Keratinocyte (primary cell): ENCODE measurements at regions not wholly inside any gene's neighbourhood (a gene's known extent, or its start where the extent isn't known, plus 50 kb on each side); places are given as distances from the start of the nearest gene placed in this dataset.

Experiments
- DNase-seq: peaks from one replicate; pipeline ENCODE4 v3.0.0-alpha.2; 2011; ENCODE audit warnings: low read depth, missing footprints, low spot score
- FAIRE-seq: peaks from 2 replicates; lab custom pipeline; 2011; peaks lifted over from hg19 to GRCh38; lab: Jason Lieb, UNC
- H2AFZ ChIP-seq: 2 replicates; pipeline ENCODE4 v1.6.0; 2012; ENCODE audit warnings: low read length, control low read depth, inconsistent platforms; ENCODE audit not compliant: control insufficient read depth
- H3K27ac ChIP-seq: 2 replicates; pipeline ENCODE4 v1.5.1; 2011; ENCODE audit warnings: low read length; ENCODE audit not compliant: control insufficient read depth, insufficient read depth
- H3K27me3 ChIP-seq: 3 replicates; pipeline ENCODE4 v1.6.0; 2011; ENCODE audit warnings: low read length; ENCODE audit not compliant: control insufficient read depth, insufficient read depth; ENCODE audit errors: extremely low read depth
- H3K36me3 ChIP-seq, 2 experiments: 2 replicates in 1 of 2; 3 replicates in 1 of 2; pipeline ENCODE4 v1.5.1; 2011; ENCODE audit warnings: low read length in 2 of 2, mild to moderate bottlenecking in 1 of 2; ENCODE audit not compliant: control insufficient read depth in 2 of 2, insufficient read depth in 2 of 2; ENCODE audit errors: extremely low read depth in 1 of 2
- H3K4me1 ChIP-seq: 3 replicates; pipeline ENCODE4 v1.5.1; 2011; ENCODE audit warnings: low read length; ENCODE audit not compliant: control insufficient read depth, insufficient read depth; ENCODE audit errors: extremely low read depth
- H3K4me2 ChIP-seq: 3 replicates; pipeline ENCODE4 v1.6.0; 2011; ENCODE audit warnings: low read depth, low read length; ENCODE audit not compliant: control insufficient read depth, insufficient read depth; ENCODE audit errors: extremely low read depth
- H3K4me3 ChIP-seq, 3 experiments: fragments of 200-600 bp in 1 of 3; sonication (generic) in 1 of 3; 2 replicates in 2 of 3; 3 replicates in 1 of 3; pipeline ENCODE4 v1.5.1; 2011 to 2016; ENCODE audit warnings: low read length in 3 of 3, mild to moderate bottlenecking in 3 of 3, control low read depth in 2 of 3, inconsistent platforms in 1 of 3, low read depth in 1 of 3, mixed read lengths in 1 of 3, mixed run types in 1 of 3, moderate library complexity in 1 of 3; ENCODE audit not compliant: control insufficient read depth in 2 of 3, insufficient read depth in 2 of 3; ENCODE audit errors: extremely low read depth in 1 of 3
- H3K79me2 ChIP-seq: 2 replicates; pipeline ENCODE4 v1.6.0; 2012; ENCODE audit warnings: low read length; ENCODE audit not compliant: control insufficient read depth, insufficient read depth
- H3K9ac ChIP-seq: 3 replicates; pipeline ENCODE4 v1.6.0; 2011; ENCODE audit warnings: low read length; ENCODE audit not compliant: control insufficient read depth, insufficient read depth; ENCODE audit errors: extremely low read depth
- H3K9me1 ChIP-seq: 3 replicates; pipeline ENCODE4 v1.6.0; 2011; ENCODE audit warnings: low read length; ENCODE audit not compliant: control insufficient read depth, insufficient read depth; ENCODE audit errors: extremely low read depth
- H3K9me3 ChIP-seq: 2 replicates; pipeline ENCODE4 v1.5.1; 2012; ENCODE audit warnings: low read depth, low read length; ENCODE audit not compliant: control insufficient read depth
- H4K20me1 ChIP-seq: 3 replicates; pipeline ENCODE4 v1.6.0; 2011; ENCODE audit warnings: low read length; ENCODE audit not compliant: control insufficient read depth, insufficient read depth; ENCODE audit errors: extremely low read depth
- CTCF ChIP-seq, 3 experiments: IDR thresholded peaks in 1 of 3; conservative IDR thresholded peaks in 1 of 3; optimal IDR thresholded peaks in 1 of 3; 2 replicates in 2 of 3; 3 replicates in 1 of 3; pipeline versions ENCODE3 to v1.5.1; 2011; ENCODE audit warnings: low read length in 3 of 3, mild to moderate bottlenecking in 3 of 3, moderate library complexity in 2 of 3, control low read depth in 1 of 3, inconsistent platforms in 1 of 3; ENCODE audit not compliant: insufficient read depth in 2 of 3; ENCODE audit errors: extremely low read depth in 1 of 3
- EZH2 ChIP-seq: IDR thresholded peaks from one replicate; pipeline ENCODE4 v1.6.1; 2012; ENCODE audit warnings: inconsistent platforms, mild to moderate bottlenecking, low read length, moderate library complexity
- dilution Hi-C: fragments of 300-500 bp; cut with MboI; formaldehyde crosslinking; loops from one replicate; pipeline ENCODE4 v1.7.0; 2020; ENCODE audit warnings: low sequenced_read_pairs; ENCODE audit not compliant: extremely low pct_ligation_motif_present

- FAIRE-seq = no peak
- TF ChIP-seq EZH2 = no peak
- no peak for TF ChIP-seq CTCF (optimal IDR thresholded peaks at IDR 0.05 in 1 of 3, IDR thresholded peaks at IDR 0.05 in 1 of 3, conservative IDR thresholded peaks at IDR 0.05 in 1 of 3; ENCODE audit: extremely low read depth in 1 of 3, insufficient read depth in 2 of 3, low read length in 3 of 3)
- H2AFZ ChIP-seq = no peak overlapping the region
Measured at GRCh38 chr2:146213674-146214073, 1631.2 kb upstream of the ACVR2A start.

GRCh38 chr2:146212602-146213001 is 1632.2 kb upstream of the ACVR2A start:
- no peaks in the 10 kb centered on the region for H4K20me1 ChIP-seq
- no peaks in the 10 kb centered on the region for H3K27me3 ChIP-seq
- no peaks in the 10 kb centered on the region for H3K36me3 ChIP-seq
- dilution Hi-C loops = no loop called here
- no peak overlapping the region for H3K4me2 ChIP-seq
- FAIRE-seq (no peak), DNase-seq (no peak)
- H3K79me2 ChIP-seq = no peaks in the 10 kb centered on the region
- H3K9me1 ChIP-seq = no peaks in the 10 kb centered on the region
- H3K9me3 ChIP-seq = no peaks in the 10 kb centered on the region
- no peak overlapping the region for H3K4me3 ChIP-seq
- H2AFZ ChIP-seq = no peak overlapping the region
- no peak overlapping the region for H3K27ac ChIP-seq
- no peak for TF ChIP-seq CTCF (optimal IDR thresholded peaks at IDR 0.05 in 1 of 3, IDR thresholded peaks at IDR 0.05 in 1 of 3, conservative IDR thresholded peaks at IDR 0.05 in 1 of 3; ENCODE audit: extremely low read depth in 1 of 3, insufficient read depth in 2 of 3, low read length in 3 of 3)
- TF ChIP-seq EZH2 = no peak
- H3K9ac ChIP-seq = no peak overlapping the region
- H3K4me1 ChIP-seq = no peaks in the 10 kb centered on the region

More at GRCh38 chr2:146213674-146214073, 1631.2 kb upstream of the ACVR2A start:
- no peak for DNase-seq
- Histone ChIP-seq H4K20me1 (no peaks in the 10 kb centered on the region), H3K4me1 (no peaks in the 10 kb centered on the region), H3K4me2 (no peak overlapping the region), H3K9ac (no peak overlapping the region), H3K27me3 (no peaks in the 10 kb centered on the region), H3K9me3 (no peaks in the 10 kb centered on the region), H3K4me3 (no peak overlapping the region), H3K79me2 (no peaks in the 10 kb centered on the region), H3K9me1 (no peaks in the 10 kb centered on the region), H3K36me3 (no peaks in the 10 kb centered on the region), H3K27ac (no peak overlapping the region)
- dilution Hi-C loops = no loop called here
